ENCODE measurements at regions not wholly inside any gene's neighbourhood (a gene's known extent, or its start where the extent isn't known, plus 50 kb on each side); places are given as distances from the start of the nearest gene placed in this dataset.
"Not testable (repeated sequence)": the region's sequence is repeated elsewhere in the genome, so short reads cannot be mapped to it uniquely, and the experiment has no call there.

GRCh38 chr6:75031102-75031501 lies 174.8 kb downstream of the COL12A1 start:
- H3K36me3 ChIP-seq (replicated peaks in 1 of 2; ENCODE audit: control extremely low read depth in 1 of 2, control insufficient read depth in 1 of 2, extremely low read depth in 1 of 2, insufficient read depth in 2 of 2, low read length in 1 of 2); H3K4me1 ChIP-seq (ENCODE audit: control insufficient read depth in 2 of 2, insufficient read depth in 2 of 2, low read length in 2 of 2); H3K4me2 ChIP-seq (replicated peaks; ENCODE audit: low read depth, low read length, poor library complexity, severe bottlenecking); H3K4me3 ChIP-seq (ENCODE audit: control extremely low read depth in 1 of 5, extremely low read depth in 1 of 5, insufficient read depth in 1 of 5, low read depth in 2 of 5, low read length in 4 of 5); H4K20me1 ChIP-seq (ENCODE audit: control insufficient read depth, insufficient read depth, low read length, poor library complexity, severe bottlenecking); DNase-seq; POLR2A ChIA-PET; H3K4me3 Mint-ChIP-seq; H3K27ac Mint-ChIP-seq; H3K27me3 Mint-ChIP-seq; intact Hi-C loops (cut with micrococcal nuclease); H3K27ac ChIP-seq (ENCODE audit: low read length in 2 of 2); H3K79me2 ChIP-seq (ENCODE audit: control insufficient read depth, insufficient read depth, low read length); H3K9me3 ChIP-seq (ENCODE audit: control extremely low read depth in 1 of 3, control insufficient read depth in 2 of 3, insufficient read depth in 1 of 3, low read length in 2 of 3); H3K9me3 Mint-ChIP-seq (ENCODE audit: insufficient read depth); H3K27me3 ChIP-seq (replicated peaks in 1 of 4; ENCODE audit: control extremely low read depth in 1 of 4, control insufficient read depth in 3 of 4, insufficient read depth in 4 of 4, low read length in 3 of 4); H3K4me1 Mint-ChIP-seq; CTCF ChIA-PET; H3K9ac ChIP-seq (ENCODE audit: low read length); ATAC-seq (ENCODE audit: low read depth); H2AFZ ChIP-seq (ENCODE audit: insufficient read depth, low read depth, low read length, poor library complexity, severe bottlenecking): not testable (repeated sequence)
- 90% methylated on average over 6 of the region's 6 CpGs for WGBS (ENCODE audit: insufficient coverage)

GRCh38 chr6:75029333-75029732 lies 176.5 kb downstream of the COL12A1 start:
- no peak overlapping the region for H3K9ac ChIP-seq (ENCODE audit: low read length)
- no peaks in the 10 kb centered on the region for H3K9me3 Mint-ChIP-seq (ENCODE audit: insufficient read depth)
- H3K27me3 Mint-ChIP-seq = no peaks in the 10 kb centered on the region
- H4K20me1 ChIP-seq (ENCODE audit: control insufficient read depth, insufficient read depth, low read length, poor library complexity, severe bottlenecking) = no peaks in the 10 kb centered on the region
- no peak overlapping the region for H3K27ac Mint-ChIP-seq
- no peaks in the 10 kb centered on the region for H3K4me1 Mint-ChIP-seq
- ATAC-seq (ENCODE audit: low read depth) (no peak), DNase-seq (no peak)
- no peaks in the 10 kb centered on the region for H3K4me1 ChIP-seq (ENCODE audit: control insufficient read depth in 2 of 2, insufficient read depth in 2 of 2, low read length in 2 of 2)
- no peak overlapping the region for H3K27ac ChIP-seq (ENCODE audit: low read length in 2 of 2)
- TF ChIP-seq CTCF (IDR thresholded peaks at IDR 0.05) = no peak
- no peak for TF ChIP-seq EZH2 (IDR thresholded peaks at IDR 0.05; ENCODE audit: borderline replicate concordance, insufficient read depth, low read depth, low read length, poor library complexity, severe bottlenecking)
- H3K4me3 ChIP-seq (ENCODE audit: control extremely low read depth in 1 of 5, extremely low read depth in 1 of 5, insufficient read depth in 1 of 5, low read depth in 2 of 5, low read length in 4 of 5) = no peak overlapping the region
- ChIA-PET CTCF (no interaction called here), POLR2A (no interaction called here)
- no CpG with 5 or more reads among the region's 5 CpGs for WGBS (ENCODE audit: insufficient coverage)
- H3K4me3 Mint-ChIP-seq = no peak overlapping the region
- H3K79me2 ChIP-seq (ENCODE audit: control insufficient read depth, insufficient read depth, low read length) = no peaks in the 10 kb centered on the region
- no peak overlapping the region for H2AFZ ChIP-seq (ENCODE audit: insufficient read depth, low read depth, low read length, poor library complexity, severe bottlenecking)
- H3K36me3 ChIP-seq (replicated peaks in 1 of 2; ENCODE audit: control extremely low read depth in 1 of 2, control insufficient read depth in 1 of 2, extremely low read depth in 1 of 2, insufficient read depth in 2 of 2, low read length in 1 of 2) = no peaks in the 10 kb centered on the region
- H3K9me3 ChIP-seq (ENCODE audit: control extremely low read depth in 1 of 3, control insufficient read depth in 2 of 3, insufficient read depth in 1 of 3, low read length in 2 of 3) = peaks cover 0 to 7% (median 0%) of the 10 kb centered on the region in 3 donors
- H3K4me2 ChIP-seq (replicated peaks; ENCODE audit: low read depth, low read length, poor library complexity, severe bottlenecking) = no peak overlapping the region
- no peaks in the 10 kb centered on the region for H3K27me3 ChIP-seq (replicated peaks in 1 of 4; ENCODE audit: control extremely low read depth in 1 of 4, control insufficient read depth in 3 of 4, insufficient read depth in 4 of 4, low read length in 3 of 4)
- intact Hi-C loops (cut with micrococcal nuclease) = no loop called here
